GM19455 (cell line): ENCODE measurements at regions not wholly inside any gene's neighbourhood (a gene's known extent, or its start where the extent isn't known, plus 50 kb on each side); places are given as distances from the start of the nearest gene placed in this dataset.

Source experiments
- ATAC-seq: cut with Tn5 transposase; IDR thresholded peaks from one replicate; pipeline ENCODE4 v1.9.1; 2021; ENCODE audit not compliant: unreplicated experiment

- ATAC-seq = no peak
Measured at GRCh38 chr4:108336076-108336475, 167.3 kb upstream of the LEF1 start.

- ATAC-seq = no peak
Measured at GRCh38 chr4:108335081-108335480, 166.3 kb upstream of the LEF1 start.

- no peak for ATAC-seq
Measured at GRCh38 chr4:108334031-108334430, 165.3 kb upstream of the LEF1 start.

- ATAC-seq = no peak
Measured at GRCh38 chr4:108333353-108333942, 164.7 kb upstream of the LEF1 start.

GRCh38 chr4:108331905-108332632, 163.3 kb upstream of the LEF1 start:
- no peak for ATAC-seq

GRCh38 chr4:108328383-108328732, 159.6 kb upstream of the LEF1 start:
- no peak for ATAC-seq

- ATAC-seq = no peak
Measured at GRCh38 chr4:108327642-108328382, 159.1 kb upstream of the LEF1 start.

- ATAC-seq = no peak
Measured at GRCh38 chr4:108325561-108325960, 156.8 kb upstream of the LEF1 start.

- no peak for ATAC-seq
Measured at GRCh38 chr4:108324450-108324849, 155.7 kb upstream of the LEF1 start.

GRCh38 chr4:108322497-108322896, 153.8 kb upstream of the LEF1 start:
- ATAC-seq = no peak

- no peak for ATAC-seq
Measured at GRCh38 chr4:108320061-108320460, 151.3 kb upstream of the LEF1 start.

- no peak for ATAC-seq
Measured at GRCh38 chr4:108317377-108317776, 148.6 kb upstream of the LEF1 start.

- no peak for ATAC-seq
Measured at GRCh38 chr4:108315694-108316093, 147.0 kb upstream of the LEF1 start.

- ATAC-seq = no peak
Measured at GRCh38 chr4:108314900-108315589, 146.3 kb upstream of the LEF1 start.

- ATAC-seq = no peak
Measured at GRCh38 chr4:108313546-108314339, 145.0 kb upstream of the LEF1 start.

GRCh38 chr4:108311313-108311712, 142.6 kb upstream of the LEF1 start:
- ATAC-seq = no peak

- no peak for ATAC-seq
Measured at GRCh38 chr4:108303488-108304177, 134.9 kb upstream of the LEF1 start.

GRCh38 chr4:108301545-108302251, 133.0 kb upstream of the LEF1 start:
- no peak for ATAC-seq

GRCh38 chr4:108297605-108298004, 128.9 kb upstream of the LEF1 start:
- ATAC-seq = no peak

- ATAC-seq = no peak
Measured at GRCh38 chr4:108292229-108292628, 123.5 kb upstream of the LEF1 start.
